ENCODE measurements at regions not wholly inside any gene's neighbourhood (a gene's known extent, or its start where the extent isn't known, plus 50 kb on each side); places are given as distances from the start of the nearest gene placed in this dataset.

GRCh38 chr16:79317026-79317425, 283.5 kb downstream of the MAF start:
- TF ChIP-seq POLR2AphosphoS5 (IDR thresholded peaks at IDR 0.05; ENCODE audit: low read depth, low read length), result no peak
- TF ChIP-seq, protein P1, sequence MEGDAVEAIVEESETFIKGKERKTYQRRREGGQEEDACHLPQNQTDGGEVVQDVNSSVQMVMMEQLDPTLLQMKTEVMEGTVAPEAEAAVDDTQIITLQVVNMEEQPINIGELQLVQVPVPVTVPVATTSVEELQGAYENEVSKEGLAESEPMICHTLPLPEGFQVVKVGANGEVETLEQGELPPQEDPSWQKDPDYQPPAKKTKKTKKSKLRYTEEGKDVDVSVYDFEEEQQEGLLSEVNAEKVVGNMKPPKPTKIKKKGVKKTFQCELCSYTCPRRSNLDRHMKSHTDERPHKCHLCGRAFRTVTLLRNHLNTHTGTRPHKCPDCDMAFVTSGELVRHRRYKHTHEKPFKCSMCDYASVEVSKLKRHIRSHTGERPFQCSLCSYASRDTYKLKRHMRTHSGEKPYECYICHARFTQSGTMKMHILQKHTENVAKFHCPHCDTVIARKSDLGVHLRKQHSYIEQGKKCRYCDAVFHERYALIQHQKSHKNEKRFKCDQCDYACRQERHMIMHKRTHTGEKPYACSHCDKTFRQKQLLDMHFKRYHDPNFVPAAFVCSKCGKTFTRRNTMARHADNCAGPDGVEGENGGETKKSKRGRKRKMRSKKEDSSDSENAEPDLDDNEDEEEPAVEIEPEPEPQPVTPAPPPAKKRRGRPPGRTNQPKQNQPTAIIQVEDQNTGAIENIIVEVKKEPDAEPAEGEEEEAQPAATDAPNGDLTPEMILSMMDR (IDR thresholded peaks at IDR 0.05), result no peak
- no peak for TF ChIP-seq SIN3A (IDR thresholded peaks at IDR 0.05; ENCODE audit: borderline replicate concordance, insufficient read depth, low read depth, low read length)
